ENCODE measurements at regions not wholly inside any gene's neighbourhood (a gene's known extent, or its start where the extent isn't known, plus 50 kb on each side); places are given as distances from the start of the nearest gene placed in this dataset.

DNA sequence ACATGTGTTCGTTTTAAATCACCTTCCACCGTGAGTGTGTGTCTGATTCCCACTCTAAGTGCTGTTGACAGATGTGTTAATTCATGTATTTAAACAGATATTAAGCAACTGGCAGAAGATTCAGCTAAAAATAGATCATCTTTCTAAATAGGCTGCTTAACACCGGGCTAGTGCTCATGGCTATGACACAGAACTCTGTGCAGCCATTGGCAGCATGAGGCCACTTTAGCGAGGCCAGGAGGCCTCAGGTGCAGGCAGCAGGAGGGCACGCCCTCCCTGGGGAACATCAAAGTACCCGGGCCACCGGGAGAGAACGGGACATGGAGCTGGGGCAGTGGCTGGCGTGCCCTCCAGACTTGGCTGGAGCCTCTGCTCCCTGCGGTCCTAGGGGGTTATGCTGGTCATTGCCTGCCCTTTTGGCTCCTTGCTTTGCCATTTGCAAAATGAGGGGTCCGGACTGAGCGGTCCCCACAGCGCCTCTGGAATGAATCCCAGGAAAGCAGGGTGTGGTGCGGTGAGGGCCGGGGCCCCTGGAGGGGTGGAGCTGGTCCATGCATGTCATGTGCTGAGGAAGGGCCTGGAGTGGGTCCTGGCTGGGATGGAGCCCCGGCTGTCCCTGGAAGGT lies 62.8 kb upstream of the HDAC4 start:
- H3K4me2 ChIP-seq (ENCODE audit: low read length): no peak overlapping the region
- H3K36me3 ChIP-seq (ENCODE audit: insufficient read depth, low read length): no peaks in the 10 kb centered on the region
- TF ChIP-seq, protein P1, sequence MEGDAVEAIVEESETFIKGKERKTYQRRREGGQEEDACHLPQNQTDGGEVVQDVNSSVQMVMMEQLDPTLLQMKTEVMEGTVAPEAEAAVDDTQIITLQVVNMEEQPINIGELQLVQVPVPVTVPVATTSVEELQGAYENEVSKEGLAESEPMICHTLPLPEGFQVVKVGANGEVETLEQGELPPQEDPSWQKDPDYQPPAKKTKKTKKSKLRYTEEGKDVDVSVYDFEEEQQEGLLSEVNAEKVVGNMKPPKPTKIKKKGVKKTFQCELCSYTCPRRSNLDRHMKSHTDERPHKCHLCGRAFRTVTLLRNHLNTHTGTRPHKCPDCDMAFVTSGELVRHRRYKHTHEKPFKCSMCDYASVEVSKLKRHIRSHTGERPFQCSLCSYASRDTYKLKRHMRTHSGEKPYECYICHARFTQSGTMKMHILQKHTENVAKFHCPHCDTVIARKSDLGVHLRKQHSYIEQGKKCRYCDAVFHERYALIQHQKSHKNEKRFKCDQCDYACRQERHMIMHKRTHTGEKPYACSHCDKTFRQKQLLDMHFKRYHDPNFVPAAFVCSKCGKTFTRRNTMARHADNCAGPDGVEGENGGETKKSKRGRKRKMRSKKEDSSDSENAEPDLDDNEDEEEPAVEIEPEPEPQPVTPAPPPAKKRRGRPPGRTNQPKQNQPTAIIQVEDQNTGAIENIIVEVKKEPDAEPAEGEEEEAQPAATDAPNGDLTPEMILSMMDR (IDR thresholded peaks at IDR 0.05; ENCODE audit: low read length): no peak
- no peak for TF ChIP-seq EZH2 (IDR thresholded peaks at IDR 0.05; ENCODE audit: borderline replicate concordance, low read length)
- no peaks in the 10 kb centered on the region for H3K9me3 ChIP-seq (ENCODE audit: low read length)
- no peak overlapping the region for H2AFZ ChIP-seq (ENCODE audit: low read length)
- H3K9me2 ChIP-seq (ENCODE audit: low read depth, low read length): no peaks in the 10 kb centered on the region
- H3K27ac ChIP-seq (ENCODE audit: low read depth, low read length, poor library complexity, severe bottlenecking): no peak overlapping the region
- H3F3A ChIP-seq (ENCODE audit: insufficient read depth, low read length): no peaks in the 10 kb centered on the region
- no peaks in the 10 kb centered on the region for H4K20me1 ChIP-seq (ENCODE audit: insufficient read depth, low read length)
- H3K4me1 ChIP-seq (ENCODE audit: insufficient read depth, low read length, severe bottlenecking): no peaks in the 10 kb centered on the region
- H3K79me2 ChIP-seq (ENCODE audit: insufficient read depth, low read length): no peaks in the 10 kb centered on the region
- H3K4me3 ChIP-seq (ENCODE audit: low read depth, low read length, poor library complexity, severe bottlenecking): no peak overlapping the region
- no peaks in the 10 kb centered on the region for H3K27me3 ChIP-seq (ENCODE audit: insufficient read depth, low read length)
- no peak overlapping the region for H3K9ac ChIP-seq (ENCODE audit: low read length)

DNA sequence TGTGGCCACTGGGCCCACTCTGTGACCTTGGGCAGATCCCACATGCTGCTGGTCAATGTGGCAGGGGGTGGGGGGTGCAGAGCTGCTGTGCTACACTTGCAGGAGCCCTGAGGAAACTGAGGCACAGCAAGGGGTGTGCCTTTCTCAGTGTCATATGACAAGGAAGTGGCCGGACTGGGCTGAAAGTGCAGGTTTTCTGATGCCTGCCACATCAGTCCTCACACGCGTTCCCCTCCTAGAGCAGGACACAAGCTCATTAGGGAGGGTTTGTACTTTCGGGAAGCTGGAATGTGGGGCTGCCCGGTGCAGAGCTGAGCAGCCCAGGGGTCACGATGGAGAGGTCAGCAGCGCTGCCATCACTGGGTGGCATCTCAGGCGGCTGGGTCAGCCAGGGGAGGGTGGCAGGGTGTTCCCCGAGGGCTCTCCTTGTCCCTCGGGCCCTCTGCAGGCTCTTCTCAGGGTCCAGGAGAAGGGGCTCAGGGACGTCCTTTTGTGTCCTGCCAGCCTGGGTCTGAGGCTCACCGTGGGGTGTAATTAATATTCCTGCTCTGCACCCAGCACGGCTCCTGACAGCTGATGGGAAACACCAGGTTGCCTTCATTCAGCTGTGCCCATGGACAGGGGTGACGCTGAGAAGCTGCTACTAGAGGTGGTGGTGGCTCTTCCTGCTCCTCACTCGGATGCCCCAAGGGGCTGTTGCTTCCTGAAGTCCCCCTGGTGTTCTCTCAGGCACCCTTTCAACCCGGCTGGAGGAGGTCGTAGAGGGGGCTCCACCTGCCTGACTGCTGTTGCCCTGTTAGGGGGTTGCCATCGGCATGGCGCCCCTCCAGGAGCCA lies 62.1 kb upstream of the HDAC4 start:
- H3K9me3 ChIP-seq (ENCODE audit: low read length): no peaks in the 10 kb centered on the region
- no peak overlapping the region for H3K4me3 ChIP-seq (ENCODE audit: low read depth, low read length, poor library complexity, severe bottlenecking)
- no peaks in the 10 kb centered on the region for H3K36me3 ChIP-seq (ENCODE audit: insufficient read depth, low read length)
- H2AFZ ChIP-seq (ENCODE audit: low read length): no peak overlapping the region
- no peaks in the 10 kb centered on the region for H3K9me2 ChIP-seq (ENCODE audit: low read depth, low read length)
- no peaks in the 10 kb centered on the region for H3K79me2 ChIP-seq (ENCODE audit: insufficient read depth, low read length)
- TF ChIP-seq, protein P1 (IDR thresholded peaks at IDR 0.05; ENCODE audit: low read length): no peak
- no peak for TF ChIP-seq EZH2 (IDR thresholded peaks at IDR 0.05; ENCODE audit: borderline replicate concordance, low read length)
- H3F3A ChIP-seq (ENCODE audit: insufficient read depth, low read length): no peaks in the 10 kb centered on the region
- no peak overlapping the region for H3K27ac ChIP-seq (ENCODE audit: low read depth, low read length, poor library complexity, severe bottlenecking)
- no peaks in the 10 kb centered on the region for H3K4me1 ChIP-seq (ENCODE audit: insufficient read depth, low read length, severe bottlenecking)
- H4K20me1 ChIP-seq (ENCODE audit: insufficient read depth, low read length): no peaks in the 10 kb centered on the region
- no peak overlapping the region for H3K4me2 ChIP-seq (ENCODE audit: low read length)
- H3K9ac ChIP-seq (ENCODE audit: low read length): no peak overlapping the region
- no peaks in the 10 kb centered on the region for H3K27me3 ChIP-seq (ENCODE audit: insufficient read depth, low read length)

DNA sequence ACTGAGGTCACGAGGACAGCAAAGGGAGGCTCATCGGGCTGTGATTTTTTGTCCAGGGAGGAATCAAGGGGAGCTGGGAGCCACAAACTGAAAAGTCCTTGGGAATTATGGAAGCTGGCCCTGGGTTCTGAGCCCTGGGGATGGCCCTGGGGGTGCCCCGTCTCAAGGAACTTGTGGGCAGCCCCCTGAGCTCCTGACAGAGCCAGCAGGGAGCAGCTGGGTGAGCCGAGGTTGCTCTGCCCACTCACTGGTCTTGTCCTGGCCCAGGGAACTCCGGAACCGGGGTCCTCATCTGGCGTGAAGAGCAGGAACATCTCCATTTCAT lies 61.3 kb upstream of the HDAC4 start:
- Histone ChIP-seq H3K79me2 (ENCODE audit: insufficient read depth, low read length) (no peaks in the 10 kb centered on the region), H3K4me1 (ENCODE audit: insufficient read depth, low read length, severe bottlenecking) (no peaks in the 10 kb centered on the region), H3K9me3 (ENCODE audit: low read length) (no peaks in the 10 kb centered on the region), H3K9ac (ENCODE audit: low read length) (no peak overlapping the region), H4K20me1 (ENCODE audit: insufficient read depth, low read length) (no peaks in the 10 kb centered on the region), H2AFZ (ENCODE audit: low read length) (no peak overlapping the region), H3K4me3 (ENCODE audit: low read depth, low read length, poor library complexity, severe bottlenecking) (no peak overlapping the region), H3K4me2 (ENCODE audit: low read length) (no peak overlapping the region), H3K27me3 (ENCODE audit: insufficient read depth, low read length) (no peaks in the 10 kb centered on the region), H3K9me2 (ENCODE audit: low read depth, low read length) (no peaks in the 10 kb centered on the region), H3K27ac (ENCODE audit: low read depth, low read length, poor library complexity, severe bottlenecking) (no peak overlapping the region), H3F3A (ENCODE audit: insufficient read depth, low read length) (no peaks in the 10 kb centered on the region), H3K36me3 (ENCODE audit: insufficient read depth, low read length) (no peaks in the 10 kb centered on the region)
- no peak for TF ChIP-seq EZH2 (IDR thresholded peaks at IDR 0.05; ENCODE audit: borderline replicate concordance, low read length)
- TF ChIP-seq, protein P1 (IDR thresholded peaks at IDR 0.05; ENCODE audit: low read length): no peak

Data from OCI-LY1 (cell line).